ENCODE measurements at regions not wholly inside any gene's neighbourhood (a gene's known extent, or its start where the extent isn't known, plus 50 kb on each side); places are given as distances from the start of the nearest gene placed in this dataset.

DNA sequence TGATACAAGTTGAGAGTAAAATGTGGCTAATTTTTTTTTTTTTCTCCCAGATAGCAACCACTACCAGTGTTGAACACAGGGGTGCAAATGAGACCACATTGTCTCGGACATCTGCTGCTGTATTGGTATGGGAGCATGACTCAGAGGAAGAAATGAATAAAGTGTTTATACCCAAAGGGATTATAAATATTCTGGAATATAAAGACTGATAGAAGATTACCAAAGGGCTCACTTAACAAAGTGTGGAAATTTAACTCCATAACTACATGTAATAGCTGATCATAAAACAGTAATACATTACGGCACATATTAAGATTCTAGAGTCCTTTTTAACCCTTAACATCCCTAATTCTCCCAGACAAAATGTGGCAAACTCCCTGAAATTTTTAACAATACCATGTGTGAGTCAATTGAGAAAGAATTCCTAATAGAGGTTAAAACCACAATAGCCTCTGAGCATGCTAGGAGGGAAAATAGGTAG lies 1023.0 kb upstream of the ACVR2A start:
- no peaks in the 10 kb centered on the region for H3K27me3 ChIP-seq
- no peak overlapping the region for H3K27ac ChIP-seq
- H3K4me3 ChIP-seq: no peak overlapping the region
- ATAC-seq: no peak
- no peaks in the 10 kb centered on the region for H3K9me3 ChIP-seq
- H3K4me1 ChIP-seq: peaks cover 0 to 9% (median 0%) of the 10 kb centered on the region in 3 donors
- WGBS, 2 donors (ENCODE audit: low coverage in 1 of 2): 29 to 34% methylated on average over 2 of the region's 2 CpGs
- no peak for TF ChIP-seq POLR2AphosphoS5 (IDR thresholded peaks at IDR 0.05)
- TF ChIP-seq, protein P1, sequence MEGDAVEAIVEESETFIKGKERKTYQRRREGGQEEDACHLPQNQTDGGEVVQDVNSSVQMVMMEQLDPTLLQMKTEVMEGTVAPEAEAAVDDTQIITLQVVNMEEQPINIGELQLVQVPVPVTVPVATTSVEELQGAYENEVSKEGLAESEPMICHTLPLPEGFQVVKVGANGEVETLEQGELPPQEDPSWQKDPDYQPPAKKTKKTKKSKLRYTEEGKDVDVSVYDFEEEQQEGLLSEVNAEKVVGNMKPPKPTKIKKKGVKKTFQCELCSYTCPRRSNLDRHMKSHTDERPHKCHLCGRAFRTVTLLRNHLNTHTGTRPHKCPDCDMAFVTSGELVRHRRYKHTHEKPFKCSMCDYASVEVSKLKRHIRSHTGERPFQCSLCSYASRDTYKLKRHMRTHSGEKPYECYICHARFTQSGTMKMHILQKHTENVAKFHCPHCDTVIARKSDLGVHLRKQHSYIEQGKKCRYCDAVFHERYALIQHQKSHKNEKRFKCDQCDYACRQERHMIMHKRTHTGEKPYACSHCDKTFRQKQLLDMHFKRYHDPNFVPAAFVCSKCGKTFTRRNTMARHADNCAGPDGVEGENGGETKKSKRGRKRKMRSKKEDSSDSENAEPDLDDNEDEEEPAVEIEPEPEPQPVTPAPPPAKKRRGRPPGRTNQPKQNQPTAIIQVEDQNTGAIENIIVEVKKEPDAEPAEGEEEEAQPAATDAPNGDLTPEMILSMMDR (IDR thresholded peaks at IDR 0.05): no peak
- TF ChIP-seq POLR2A (IDR thresholded peaks at IDR 0.05): no peak
- TF ChIP-seq EP300 (IDR thresholded peaks at IDR 0.05): no peak
- no peaks in the 10 kb centered on the region for H3K36me3 ChIP-seq

DNA sequence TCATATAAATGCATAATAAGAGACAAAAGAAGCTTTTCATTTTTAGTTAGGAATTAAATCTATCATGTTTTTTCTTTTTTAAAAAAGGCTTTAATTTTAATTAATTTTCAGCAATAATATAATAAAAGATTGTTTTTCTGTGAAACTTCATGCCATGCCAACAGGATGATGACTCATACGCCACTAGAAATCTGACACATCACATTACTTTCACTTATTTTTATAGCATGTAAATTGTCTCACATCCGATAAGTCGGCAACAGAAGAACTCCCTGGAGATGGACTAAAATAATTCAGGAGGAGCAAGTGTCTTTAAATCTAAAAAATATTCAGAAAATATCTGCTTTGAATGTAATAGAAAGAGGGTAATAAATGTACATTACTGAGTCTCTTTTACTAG lies 1024.2 kb upstream of the ACVR2A start:
- TF ChIP-seq, protein P1 (IDR thresholded peaks at IDR 0.05): no peak
- TF ChIP-seq EP300 (IDR thresholded peaks at IDR 0.05): no peak
- TF ChIP-seq POLR2AphosphoS5 (IDR thresholded peaks at IDR 0.05): no peak
- no peak for TF ChIP-seq POLR2A (IDR thresholded peaks at IDR 0.05)

GRCh38 chr2:146818122-146818521 lies 1026.7 kb upstream of the ACVR2A start:
- Histone ChIP-seq H3K4me3 (no peak overlapping the region), H3K4me1 (peaks cover 0 to 9% (median 0%) of the 10 kb centered on the region in 3 donors), H3K27me3 (no peaks in the 10 kb centered on the region), H3K36me3 (no peaks in the 10 kb centered on the region), H3K27ac (no peak overlapping the region), H3K9me3 (no peaks in the 10 kb centered on the region)
- ATAC-seq: no peak
- TF ChIP-seq EP300 (IDR thresholded peaks at IDR 0.05): no peak
- no peak for TF ChIP-seq POLR2AphosphoS5 (IDR thresholded peaks at IDR 0.05)
- TF ChIP-seq, protein P1 (IDR thresholded peaks at IDR 0.05): no peak
- no peak for TF ChIP-seq POLR2A (IDR thresholded peaks at IDR 0.05)
- 86 to 88% methylated on average over 1 of the region's 1 CpG for WGBS, 2 donors (ENCODE audit: low coverage in 1 of 2)

More for the DNA sequence above, 1024.2 kb upstream of the ACVR2A start:
- no peaks in the 10 kb centered on the region for H3K27me3 ChIP-seq
- 54 to 80% methylated on average over 2 to 3 of the region's 3 CpGs for WGBS, 2 donors (ENCODE audit: low coverage in 1 of 2)
- ATAC-seq: no peak
- peaks cover 0 to 9% (median 0%) of the 10 kb centered on the region in 3 donors for H3K4me1 ChIP-seq
- H3K9me3 ChIP-seq: no peaks in the 10 kb centered on the region
- H3K36me3 ChIP-seq: no peaks in the 10 kb centered on the region
- no peak overlapping the region for H3K27ac ChIP-seq
- H3K4me3 ChIP-seq: no peak overlapping the region

GRCh38 chr2:146817613-146818012 lies 1027.2 kb upstream of the ACVR2A start:
- Histone ChIP-seq H3K27ac (no peak overlapping the region), H3K4me3 (no peak overlapping the region), H3K9me3 (peaks cover 0 to 3% (median 0%) of the 10 kb centered on the region in 3 donors), H3K4me1 (peaks cover 0 to 9% (median 0%) of the 10 kb centered on the region in 3 donors), H3K36me3 (no peaks in the 10 kb centered on the region), H3K27me3 (no peaks in the 10 kb centered on the region)
- WGBS, 2 donors (ENCODE audit: low coverage in 1 of 2): 72 to 88% methylated on average over 1 of the region's 1 CpG
- ATAC-seq: no peak
- TF ChIP-seq POLR2AphosphoS5 (IDR thresholded peaks at IDR 0.05): no peak
- TF ChIP-seq, protein P1 (IDR thresholded peaks at IDR 0.05): no peak
- no peak for TF ChIP-seq POLR2A (IDR thresholded peaks at IDR 0.05)
- no peak for TF ChIP-seq EP300 (IDR thresholded peaks at IDR 0.05)

DNA sequence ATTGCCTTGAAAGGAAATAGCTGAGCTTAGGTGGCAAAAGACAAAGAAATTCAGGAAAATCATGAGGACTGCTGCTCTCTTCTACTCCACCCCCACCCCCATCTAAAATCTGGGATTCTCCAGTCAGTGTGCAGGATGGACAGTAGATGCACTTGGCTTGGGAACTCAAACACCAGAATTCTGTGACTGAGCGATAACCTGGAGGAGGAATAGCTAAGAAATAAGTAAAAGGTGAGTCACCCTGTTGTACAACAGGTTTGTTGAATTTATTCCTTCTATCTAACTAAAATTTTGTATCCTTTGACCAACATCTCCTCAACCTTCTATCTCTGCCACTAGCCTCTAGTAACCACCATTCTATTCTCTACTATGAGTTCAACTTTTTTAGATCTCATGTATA lies 1029.9 kb upstream of the ACVR2A start:
- Histone ChIP-seq H3K4me3 (no peak overlapping the region), H3K27me3 (no peaks in the 10 kb centered on the region), H3K36me3 (no peaks in the 10 kb centered on the region), H3K27ac (no peak overlapping the region), H3K4me1 (no peaks in the 10 kb centered on the region), H3K9me3 (peaks cover 0 to 10% (median 0%) of the 10 kb centered on the region in 3 donors)
- WGBS, 2 donors (ENCODE audit: low coverage in 1 of 2): 100% methylated on average over 1 of the region's 1 CpG
- no peak for TF ChIP-seq EP300 (IDR thresholded peaks at IDR 0.05)
- no peak for TF ChIP-seq POLR2A (IDR thresholded peaks at IDR 0.05)
- TF ChIP-seq, protein P1 (IDR thresholded peaks at IDR 0.05): no peak
- TF ChIP-seq POLR2AphosphoS5 (IDR thresholded peaks at IDR 0.05): no peak
- ATAC-seq: no peak
